ENCODE measurements at regions not wholly inside any gene's neighbourhood (a gene's known extent, or its start where the extent isn't known, plus 50 kb on each side); places are given as distances from the start of the nearest gene placed in this dataset.
"Not testable (repeated sequence)": the region's sequence is repeated elsewhere in the genome, so short reads cannot be mapped to it uniquely, and the experiment has no call there.

DNA sequence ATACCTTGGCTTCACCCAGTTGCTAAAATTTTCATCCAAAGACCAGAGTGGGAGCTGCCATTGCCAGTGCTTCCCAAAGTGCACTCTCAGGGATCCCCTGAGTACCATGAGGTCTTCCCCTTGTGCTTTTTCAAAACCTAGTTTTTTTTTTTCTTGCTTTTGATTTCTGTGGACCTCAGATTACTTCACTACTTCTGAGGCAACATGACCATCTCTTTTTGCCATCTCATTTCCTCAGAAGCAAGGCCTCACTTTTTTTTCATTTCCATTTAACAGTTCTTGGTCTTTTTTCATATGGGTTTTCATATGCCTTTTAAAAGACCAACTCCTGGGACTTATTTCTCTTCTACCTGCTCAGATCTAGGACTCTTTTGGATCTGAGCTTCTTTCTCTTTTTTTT is 64.1 kb upstream of the MMS22L start:
- no peak for DNase-seq (ENCODE audit: low read depth)

GRCh38 chr6:97361286-97361685 is 78.3 kb upstream of the MMS22L start:
- DNase-seq (ENCODE audit: low read depth) = no peak

DNA sequence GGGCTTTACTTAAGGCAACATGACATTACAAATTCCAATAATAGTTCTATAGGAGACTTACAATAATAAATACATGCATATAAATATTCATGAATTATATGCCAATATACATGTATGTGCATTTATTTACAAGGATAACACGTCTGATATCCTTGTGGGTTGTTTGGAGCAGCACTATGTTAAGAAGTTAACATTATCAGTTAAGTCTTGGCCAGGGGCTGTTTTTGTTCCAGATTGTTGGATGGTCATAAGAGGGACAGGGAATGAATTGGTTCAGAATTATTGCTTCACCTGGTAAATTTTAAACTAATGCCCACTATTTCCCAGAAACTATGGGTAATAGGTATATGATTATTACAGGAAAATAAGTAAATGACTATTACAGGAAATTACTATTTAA is 81.3 kb upstream of the MMS22L start:
- no peak for DNase-seq (ENCODE audit: low read depth)

DNA sequence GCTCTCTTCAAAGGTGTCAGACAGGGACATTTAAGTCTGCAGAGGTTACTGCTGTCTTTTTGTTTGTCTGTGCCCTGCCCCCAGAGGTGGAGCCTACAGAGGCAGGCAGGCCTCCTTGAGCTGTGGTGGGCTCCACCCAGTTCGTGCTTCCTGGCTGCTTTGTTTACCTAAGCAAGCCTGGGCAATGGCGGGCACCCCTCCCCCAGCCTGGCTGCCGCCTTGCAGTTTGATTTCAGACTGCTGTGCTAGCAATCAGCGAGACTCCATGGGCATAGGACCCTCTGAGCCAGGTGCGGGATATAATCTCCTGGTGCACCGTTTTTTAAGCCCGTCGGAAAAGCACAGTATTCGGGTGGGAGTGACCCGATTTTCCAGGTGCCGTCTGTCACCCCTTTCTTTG is 99.1 kb upstream of the MMS22L start:
- not testable (repeated sequence) for DNase-seq (ENCODE audit: low read depth)

- DNase-seq (ENCODE audit: low read depth) = no peak
Measured at GRCh38 chr6:97392735-97393134, 109.7 kb upstream of the MMS22L start.

- DNase-seq (ENCODE audit: low read depth) = no peak
Measured at GRCh38 chr6:97394160-97394748, 111.2 kb upstream of the MMS22L start.

GRCh38 chr6:97396880-97397279 is 113.9 kb upstream of the MMS22L start:
- DNase-seq (ENCODE audit: low read depth) = no peak

GRCh38 chr6:97399208-97399607 is 116.2 kb upstream of the MMS22L start:
- no peak for DNase-seq (ENCODE audit: low read depth)

- no peak for DNase-seq (ENCODE audit: low read depth)
Measured at GRCh38 chr6:97401533-97401932, 118.5 kb upstream of the MMS22L start.

DNA sequence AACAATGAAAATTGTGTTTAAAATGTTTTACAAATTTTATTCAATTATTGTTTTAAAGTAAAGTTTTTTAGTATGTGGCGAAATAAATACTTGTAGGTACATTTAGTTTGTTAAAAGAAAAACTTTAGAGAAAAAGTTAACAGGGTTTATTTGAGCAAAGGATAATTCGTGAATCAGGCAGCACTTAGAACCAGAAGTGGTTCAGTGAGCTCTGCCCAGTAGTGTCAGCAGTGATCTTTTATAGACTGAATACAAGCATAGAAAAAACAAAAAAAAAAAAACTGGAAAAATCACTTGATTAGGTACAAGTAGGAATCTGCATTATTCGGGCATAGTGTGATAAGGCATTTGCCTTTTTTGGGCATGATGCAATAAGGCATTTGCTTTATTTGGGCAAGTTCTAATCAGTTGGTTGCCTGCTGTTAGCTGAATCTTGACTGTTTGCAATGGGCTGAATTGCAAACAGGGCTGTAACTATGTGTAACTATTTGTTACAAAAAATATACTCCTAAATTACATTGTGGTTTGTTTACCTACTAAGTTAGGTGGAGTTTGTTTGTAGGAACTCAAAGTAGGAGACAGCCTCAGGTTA is 122.9 kb upstream of the MMS22L start:
- DNase-seq (ENCODE audit: low read depth) = no peak

GRCh38 chr6:97406633-97407032 is 123.6 kb upstream of the MMS22L start:
- no peak for DNase-seq (ENCODE audit: low read depth)

DNA sequence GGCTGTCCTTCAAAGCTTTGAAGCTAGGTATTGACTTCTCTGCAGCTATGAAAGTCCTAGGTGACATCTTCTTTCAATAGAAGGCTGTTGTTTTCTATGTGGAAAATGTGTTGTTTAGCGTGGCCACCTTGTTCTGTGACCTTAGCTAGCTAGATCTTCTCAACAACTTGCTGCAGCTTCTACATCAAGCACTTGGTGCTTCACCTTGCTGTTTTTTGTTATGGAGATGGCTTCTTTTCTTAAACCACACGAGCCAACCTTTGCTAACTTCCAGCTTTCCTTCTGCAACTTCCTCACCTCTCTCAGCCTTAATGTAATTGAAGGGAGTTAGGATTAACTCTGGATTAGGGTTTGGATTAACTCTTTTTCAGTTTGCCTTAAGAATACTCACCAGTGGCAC is 128.6 kb upstream of the MMS22L start:
- DNase-seq (ENCODE audit: low read depth) = no peak

- no peak for DNase-seq (ENCODE audit: low read depth)
Measured at GRCh38 chr6:97412511-97412910, 129.5 kb upstream of the MMS22L start.

DNA sequence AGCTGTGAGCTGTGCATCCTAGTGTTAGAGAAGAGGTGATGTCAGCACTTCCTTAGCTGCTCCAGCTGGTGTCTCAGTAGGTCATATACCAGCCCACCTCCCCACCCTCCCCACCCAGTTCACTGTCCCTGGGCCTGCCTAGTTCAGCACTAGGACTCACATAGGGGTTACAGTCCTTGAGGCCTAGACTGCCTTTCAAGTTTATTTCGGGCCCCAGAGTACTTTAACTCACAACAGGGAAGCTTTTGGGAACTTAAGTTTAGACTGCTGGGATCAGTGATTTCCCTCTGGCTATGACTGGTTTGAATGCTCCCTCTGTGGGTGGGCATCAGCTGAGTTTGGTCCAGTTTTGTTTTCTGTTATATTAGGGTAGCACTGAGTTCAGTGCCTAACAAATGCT is 139.2 kb upstream of the MMS22L start:
- no peak for DNase-seq (ENCODE audit: low read depth)

- DNase-seq (ENCODE audit: low read depth) = no peak
Measured at GRCh38 chr6:97423190-97423589, 140.2 kb upstream of the MMS22L start.

DNA sequence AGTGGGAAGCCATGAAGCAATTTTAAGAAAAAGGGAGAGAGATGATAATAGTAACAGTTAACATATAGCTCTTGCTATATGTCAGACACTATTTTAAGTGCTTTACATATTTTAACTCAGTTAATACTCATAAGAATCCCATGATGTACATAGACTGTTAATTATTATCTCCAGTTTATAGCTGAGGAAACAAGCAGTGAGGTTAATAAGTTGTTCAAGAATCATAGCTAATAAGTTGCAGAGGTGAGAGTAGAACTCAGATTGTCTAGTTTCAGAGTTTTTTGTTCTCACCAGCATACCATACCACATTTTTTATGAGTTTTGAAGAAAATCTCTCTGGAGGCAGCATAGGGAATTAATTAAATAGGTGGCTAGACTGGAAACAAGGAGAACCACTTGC is 144.6 kb upstream of the MMS22L start:
- no peak for DNase-seq (ENCODE audit: low read depth)

- DNase-seq (ENCODE audit: low read depth) = no peak
Measured at GRCh38 chr6:97437087-97437486, 154.1 kb upstream of the MMS22L start.

GRCh38 chr6:97438011-97438671 is 155.1 kb upstream of the MMS22L start:
- no peak for DNase-seq (ENCODE audit: low read depth)

DNA sequence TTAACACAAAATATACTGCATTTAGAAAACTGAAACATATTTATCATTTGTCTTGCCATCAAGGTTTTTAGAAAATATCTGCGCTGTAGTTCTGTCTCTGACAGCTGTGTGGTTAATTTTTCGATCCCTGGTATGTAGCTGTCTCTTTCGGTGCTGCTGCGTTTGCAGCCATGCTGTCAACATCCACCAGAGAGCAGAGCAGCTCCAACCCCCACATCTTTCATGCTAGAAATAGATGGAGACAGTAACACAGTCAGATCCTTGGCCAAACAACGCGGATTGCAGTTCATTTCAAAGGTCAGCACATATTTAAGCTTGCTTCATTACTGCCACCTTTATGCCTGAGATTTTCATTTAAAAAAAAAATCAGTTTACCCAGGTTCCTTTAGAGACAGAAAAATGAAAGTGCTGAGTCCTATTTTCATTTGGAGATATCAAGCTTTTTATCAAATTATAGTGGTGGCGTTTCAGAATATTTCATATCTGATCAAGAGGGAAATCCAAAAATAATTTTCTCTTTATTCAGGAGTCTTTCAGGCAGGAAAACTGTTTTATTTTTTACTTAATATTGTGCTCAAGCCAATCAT is 157.7 kb upstream of the MMS22L start:
- no peak for DNase-seq (ENCODE audit: low read depth)

DNA sequence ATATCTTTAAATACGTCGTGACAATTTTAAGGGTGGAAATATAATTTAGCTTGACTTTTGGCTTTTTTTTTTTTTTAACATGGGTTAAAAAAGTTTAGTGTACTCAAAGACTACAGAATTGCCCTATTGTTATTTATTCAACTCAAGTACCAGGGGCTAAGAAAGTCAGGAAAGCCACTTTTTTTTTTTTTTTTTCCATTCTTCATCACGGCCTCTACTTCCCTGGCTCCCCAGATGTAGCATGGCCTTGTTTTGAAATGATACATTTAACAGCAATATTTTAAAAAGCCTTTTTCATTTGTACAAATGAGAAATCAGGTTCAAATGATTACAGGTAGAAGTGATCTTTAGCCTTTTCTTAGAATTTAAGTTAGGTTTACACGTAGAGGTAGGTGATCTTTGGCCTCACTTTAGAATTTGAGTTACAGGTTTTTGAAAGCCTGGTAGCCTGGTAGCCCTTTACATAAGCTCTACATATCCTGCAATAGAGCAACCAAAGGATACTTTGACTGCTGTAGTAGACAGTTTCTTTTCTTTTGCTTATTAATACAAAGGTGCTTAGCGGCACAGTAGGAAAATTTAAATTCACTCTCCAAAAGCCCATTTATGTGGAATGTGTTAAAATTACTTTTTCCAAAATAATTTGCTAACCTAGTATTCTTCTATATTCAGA is 160.5 kb upstream of the MMS22L start:
- DNase-seq (ENCODE audit: low read depth) = no peak

DNA sequence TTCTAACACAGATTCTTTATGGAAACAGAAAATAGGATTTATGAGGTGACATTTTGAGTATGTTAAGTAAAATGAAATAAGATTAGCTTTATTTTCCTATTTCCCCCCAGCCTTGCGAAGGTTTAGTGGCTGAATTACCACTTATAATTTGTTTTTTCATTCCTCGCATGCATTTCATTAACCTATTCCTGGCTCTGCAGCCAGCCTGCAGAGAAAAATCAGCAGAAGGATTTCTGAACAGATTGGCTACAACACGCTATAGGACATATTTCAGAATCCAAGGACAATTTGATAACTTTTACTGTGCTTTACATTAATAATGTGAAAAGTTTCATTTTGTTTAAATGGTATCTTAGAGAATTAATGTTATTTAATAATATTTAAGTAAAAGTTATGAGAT is 162.4 kb upstream of the MMS22L start:
- no peak for DNase-seq (ENCODE audit: low read depth)

- no peak for DNase-seq (ENCODE audit: low read depth)
Measured at GRCh38 chr6:97449444-97449966, 166.5 kb upstream of the MMS22L start.

GRCh38 chr6:97450087-97450486 is 167.1 kb upstream of the MMS22L start:
- DNase-seq (ENCODE audit: low read depth) = no peak
